ENCODE measurements at regions not wholly inside any gene's neighbourhood (a gene's known extent, or its start where the extent isn't known, plus 50 kb on each side); places are given as distances from the start of the nearest gene placed in this dataset.
"Not testable (repeated sequence)": the region's sequence is repeated elsewhere in the genome, so short reads cannot be mapped to it uniquely, and the experiment has no call there.

GRCh38 chr6:14553515-14553914, 435.9 kb downstream of the CD83 start:
- no peak overlapping the region for H3K4me3 ChIP-seq (ENCODE audit: low read length)
- no peak for TF ChIP-seq CTCF (IDR thresholded peaks at IDR 0.05; ENCODE audit: insufficient read depth, low read depth, low read length, missing control alignments)
- DNase-seq (ENCODE audit: low read depth), result no peak

- H3K4me3 ChIP-seq (ENCODE audit: low read length), result no peak overlapping the region
- DNase-seq (ENCODE audit: low read depth), result no peak
- no peak for TF ChIP-seq CTCF (IDR thresholded peaks at IDR 0.05; ENCODE audit: insufficient read depth, low read depth, low read length, missing control alignments)
These were observed 438.2 kb downstream of the CD83 start for GRCh38 chr6:14555804-14556203.

- no peak overlapping the region for H3K4me3 ChIP-seq (ENCODE audit: low read length)
- TF ChIP-seq CTCF (IDR thresholded peaks at IDR 0.05; ENCODE audit: insufficient read depth, low read depth, low read length, missing control alignments), result no peak
- DNase-seq (ENCODE audit: low read depth), result peak; percentile 66
These were observed 442.4 kb downstream of the CD83 start for GRCh38 chr6:14559746-14560536.

- not testable (repeated sequence) for H3K4me3 ChIP-seq (ENCODE audit: low read length); DNase-seq (ENCODE audit: low read depth)
These were observed 444.0 kb downstream of the CD83 start for GRCh38 chr6:14561563-14561962.

GRCh38 chr6:14567842-14568241, 450.3 kb downstream of the CD83 start:
- H3K4me3 ChIP-seq (ENCODE audit: low read length), result no peak overlapping the region
- DNase-seq (ENCODE audit: low read depth), result no peak
- no peak for TF ChIP-seq CTCF (IDR thresholded peaks at IDR 0.05; ENCODE audit: insufficient read depth, low read depth, low read length, missing control alignments)

- no peak for DNase-seq (ENCODE audit: low read depth)
- H3K4me3 ChIP-seq (ENCODE audit: low read length), result no peak overlapping the region
- no peak for TF ChIP-seq CTCF (IDR thresholded peaks at IDR 0.05; ENCODE audit: insufficient read depth, low read depth, low read length, missing control alignments)
These were observed 451.8 kb downstream of the CD83 start for GRCh38 chr6:14569394-14569793.

GRCh38 chr6:14569874-14570273, 452.3 kb downstream of the CD83 start:
- not testable (repeated sequence) for DNase-seq (ENCODE audit: low read depth); H3K4me3 ChIP-seq (ENCODE audit: low read length)

GRCh38 chr6:14571001-14571400, 453.4 kb downstream of the CD83 start:
- H3K4me3 ChIP-seq (ENCODE audit: low read length), result no peak overlapping the region
- TF ChIP-seq CTCF (IDR thresholded peaks at IDR 0.05; ENCODE audit: insufficient read depth, low read depth, low read length, missing control alignments), result no peak
- no peak for DNase-seq (ENCODE audit: low read depth)
